NCI-H345 treated with DMSO at 0.1 percent for 48 hours (cell line): ENCODE measurements at regions not wholly inside any gene's neighbourhood (a gene's known extent, or its start where the extent isn't known, plus 50 kb on each side); places are given as distances from the start of the nearest gene placed in this dataset.
"Not testable (repeated sequence)": the region's sequence is repeated elsewhere in the genome, so short reads cannot be mapped to it uniquely, and the experiment has no call there.

Experiments used
- DNase-seq: peaks from one replicate; lab custom pipeline; 2025; ENCODE audit not compliant: unreplicated experiment; lab: John Stamatoyannopoulos, UW

- no peak for DNase-seq
Measured at GRCh38 chr1:233722212-233722979, 108.5 kb downstream of the KCNK1 start.

GRCh38 chr1:233723387-233723786 is 109.5 kb downstream of the KCNK1 start:
- DNase-seq, result no peak

GRCh38 chr1:233724131-233724631 is 110.3 kb downstream of the KCNK1 start:
- DNase-seq, result not testable (repeated sequence)

DNA sequence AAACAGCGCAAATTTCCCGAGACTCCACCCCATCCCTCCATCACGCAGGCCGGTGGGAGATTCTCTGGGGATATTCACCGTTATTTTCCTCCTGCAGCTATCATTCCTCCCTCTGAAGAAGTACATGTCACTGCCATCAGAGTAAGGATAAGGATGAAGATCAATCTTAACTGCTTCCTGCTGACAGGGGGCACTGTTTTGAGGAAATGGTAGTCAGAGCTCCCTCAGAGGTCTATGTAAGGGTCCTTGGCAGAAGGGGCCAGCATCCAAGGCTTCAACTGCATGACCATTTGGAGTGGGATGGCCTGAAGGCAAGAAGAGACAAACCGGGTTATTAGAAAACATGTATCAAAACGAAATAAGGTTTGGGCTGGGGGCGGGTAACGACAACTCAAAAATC is 111.5 kb downstream of the KCNK1 start:
- no peak for DNase-seq

DNA sequence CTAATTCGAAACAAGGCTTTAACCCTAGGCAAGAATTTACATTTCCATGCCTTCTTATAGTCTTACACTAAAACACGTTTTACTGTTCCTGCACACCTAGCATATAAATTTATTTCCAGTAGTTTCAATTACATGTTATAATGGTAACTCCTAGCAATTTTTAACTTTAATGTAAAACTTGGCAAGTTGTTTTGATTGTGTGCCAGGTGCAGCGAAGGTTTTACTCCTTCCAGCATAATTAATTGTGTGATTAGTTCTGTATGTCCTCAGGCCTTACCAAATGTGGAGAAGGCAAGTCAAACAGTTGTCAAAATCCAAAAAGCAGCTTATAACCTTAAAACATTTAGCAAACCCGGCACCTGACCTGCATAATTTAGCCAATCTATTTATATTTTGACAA is 114.8 kb downstream of the KCNK1 start:
- no peak for DNase-seq

- DNase-seq, result no peak
Measured at GRCh38 chr1:233730380-233730779, 116.5 kb downstream of the KCNK1 start.

- DNase-seq, result no peak
Measured at GRCh38 chr1:233730809-233731208, 116.9 kb downstream of the KCNK1 start.

DNA sequence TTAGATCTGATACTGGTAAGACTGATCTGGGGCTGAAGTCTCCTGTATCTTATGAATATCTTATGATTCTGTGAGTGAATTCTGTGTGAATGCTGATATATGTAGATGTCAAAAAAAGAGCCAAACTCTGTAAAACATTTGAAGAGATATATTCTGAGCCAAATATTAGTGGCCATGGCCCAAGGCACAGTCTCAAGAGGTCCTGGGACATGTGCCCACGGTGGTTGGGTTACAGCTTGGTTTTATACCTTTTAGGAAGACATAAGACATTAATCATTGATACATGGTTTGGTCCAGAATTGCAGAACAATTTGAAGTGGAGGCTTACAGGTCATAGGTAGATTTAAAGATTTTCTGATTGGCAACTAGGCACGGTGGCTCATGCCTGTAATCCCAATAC is 118.3 kb downstream of the KCNK1 start:
- DNase-seq, result no peak

DNA sequence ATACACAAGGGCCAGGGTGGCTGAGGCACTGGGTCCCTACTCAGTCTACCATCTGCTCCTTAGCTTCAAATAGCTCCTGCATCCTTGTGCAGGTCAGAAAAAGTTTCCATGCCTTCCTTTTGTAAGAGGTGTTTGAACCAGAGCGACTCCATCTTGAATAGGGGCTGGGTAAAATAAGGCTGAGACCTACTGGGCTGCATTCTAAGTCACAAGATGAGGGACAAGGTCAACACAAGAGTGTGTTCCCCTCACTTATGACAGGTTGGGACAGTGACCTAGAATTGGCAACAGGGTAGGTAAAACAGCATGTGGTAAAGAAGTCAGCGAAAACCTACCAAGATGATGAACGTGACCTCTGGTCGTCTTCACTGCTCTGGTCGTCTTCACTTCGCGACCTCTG is 120.5 kb downstream of the KCNK1 start:
- no peak for DNase-seq

DNA sequence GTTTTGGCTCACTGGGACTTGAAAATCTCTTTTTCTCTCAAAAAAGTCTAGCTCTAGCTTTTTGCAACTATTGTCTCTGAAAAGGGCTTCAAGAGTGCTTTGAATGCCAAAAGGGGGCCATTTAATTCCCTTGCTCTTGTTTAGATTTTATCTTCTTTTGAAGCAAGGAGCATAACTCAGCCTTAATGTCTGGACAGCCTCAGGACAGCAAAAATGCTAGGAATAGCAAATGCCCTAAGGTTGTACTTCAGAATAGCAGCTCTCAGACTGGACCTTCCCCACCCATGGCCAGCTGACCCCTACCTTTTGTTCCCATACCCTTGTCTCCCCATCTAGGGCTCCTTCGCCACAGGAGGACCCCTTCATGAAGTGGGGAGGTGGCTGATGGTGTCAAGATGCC is 121.4 kb downstream of the KCNK1 start:
- DNase-seq, result no peak

- DNase-seq, result no peak
Measured at GRCh38 chr1:233735847-233736246, 121.9 kb downstream of the KCNK1 start.

DNA sequence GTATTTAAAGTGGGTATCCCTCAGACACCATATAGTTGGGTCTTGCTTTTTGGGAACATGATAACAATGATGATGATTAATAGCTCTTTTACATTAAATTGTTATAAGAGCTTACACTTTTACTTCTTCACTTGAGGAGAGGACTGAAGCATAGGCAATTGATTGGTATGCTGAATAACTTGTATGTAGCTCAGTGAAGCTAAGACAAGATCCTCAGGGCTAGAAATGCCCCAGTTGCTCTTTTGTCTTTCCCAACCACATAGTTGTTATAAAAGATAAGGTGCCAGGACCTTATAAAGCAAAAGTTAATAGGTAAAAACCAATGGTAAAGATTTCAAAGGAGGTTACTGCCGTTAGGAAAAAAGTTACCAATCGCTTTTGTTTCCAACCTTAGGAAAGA is 123.4 kb downstream of the KCNK1 start:
- DNase-seq, result no peak

- no peak for DNase-seq
Measured at GRCh38 chr1:233738396-233738795, 124.5 kb downstream of the KCNK1 start.

DNA sequence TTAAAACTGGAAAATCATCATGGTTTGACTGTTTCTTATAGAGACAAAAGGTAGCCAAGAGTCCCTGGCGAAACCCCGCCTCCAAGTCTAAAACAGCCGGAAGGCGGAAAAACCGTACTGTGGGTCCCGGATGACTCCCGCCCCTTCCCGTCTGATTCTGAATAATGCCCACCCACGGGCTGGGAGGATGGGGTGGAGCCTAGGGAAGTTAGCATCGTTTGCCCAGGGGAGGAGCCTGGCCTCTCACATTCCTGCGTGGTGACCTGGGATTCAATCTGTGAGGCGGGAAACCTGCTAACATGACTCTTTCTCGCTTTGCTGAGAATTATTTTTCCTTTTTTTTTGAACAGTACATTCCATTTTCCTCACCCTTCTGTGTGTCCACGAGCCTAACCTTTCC is 124.9 kb downstream of the KCNK1 start:
- DNase-seq, result no peak

GRCh38 chr1:233744779-233745513 is 131.0 kb downstream of the KCNK1 start:
- DNase-seq, result no peak

GRCh38 chr1:233750139-233750538 is 136.2 kb downstream of the KCNK1 start:
- DNase-seq, result no peak

DNA sequence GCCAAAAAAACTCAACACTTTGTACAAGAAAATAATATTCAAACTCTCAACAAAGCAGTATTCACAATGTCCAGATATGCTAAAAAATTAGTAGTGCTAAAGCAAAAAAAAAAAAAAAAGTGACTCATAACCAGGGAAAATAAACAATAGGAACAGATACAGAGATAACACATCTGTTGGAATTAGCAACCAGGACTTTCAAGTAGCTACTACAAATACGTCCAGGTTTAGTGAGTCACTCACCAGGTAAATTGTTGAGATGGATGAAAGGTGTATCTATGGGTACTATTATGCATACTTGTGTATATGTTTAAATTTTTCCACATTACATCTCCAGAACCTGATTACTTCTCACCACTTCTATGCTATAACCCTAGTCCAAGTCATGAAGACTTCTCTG is 144.8 kb upstream of the SLC35F3 start:
- no peak for DNase-seq

DNA sequence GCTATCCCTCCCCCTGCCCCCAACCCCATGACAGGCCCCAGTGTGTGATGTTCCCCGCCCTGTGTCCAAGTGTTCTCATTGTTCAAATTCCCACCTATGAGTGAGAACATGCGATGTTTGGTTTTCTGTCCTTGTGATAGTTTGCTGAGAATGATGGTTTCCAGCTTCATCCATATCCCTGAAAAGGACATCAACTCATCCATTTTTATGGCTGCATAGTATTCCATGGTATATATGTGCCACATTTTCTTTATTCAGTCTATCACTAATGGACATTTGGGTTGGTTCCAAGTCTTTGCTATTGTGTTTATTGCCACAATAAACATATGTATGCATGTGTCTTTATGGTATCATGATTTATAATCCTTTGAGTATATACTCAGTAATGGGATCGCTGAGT is 140.2 kb upstream of the SLC35F3 start:
- not testable (repeated sequence) for DNase-seq

GRCh38 chr1:233777566-233777965 is 126.9 kb upstream of the SLC35F3 start:
- DNase-seq, result no peak

GRCh38 chr1:233780049-233780448 is 124.4 kb upstream of the SLC35F3 start:
- no peak for DNase-seq

- DNase-seq, result no peak
Measured at GRCh38 chr1:233782937-233783586, 121.4 kb upstream of the SLC35F3 start.

- DNase-seq, result no peak
Measured at GRCh38 chr1:233787599-233787998, 116.9 kb upstream of the SLC35F3 start.
